Naive thymus-derived CD4-positive, alpha-beta T cell (primary cell): ENCODE measurements at regions not wholly inside any gene's neighbourhood (a gene's known extent, or its start where the extent isn't known, plus 50 kb on each side); places are given as distances from the start of the nearest gene placed in this dataset.
"Not testable (repeated sequence)": the region's sequence is repeated elsewhere in the genome, so short reads cannot be mapped to it uniquely, and the experiment has no call there.

Experiments used
- ATAC-seq: fragments of 150-1000 bp; cut with Tn5 transposase; 2 replicates; pipeline ENCODE4 v1.10.0; 2021; ENCODE audit warnings: mild to moderate bottlenecking, moderate library complexity
- CTCF ChIA-PET: fragments of 350-600 bp; sonication (Branson Sonifier 250); formaldehyde crosslinking; loops from one replicate; lab custom pipeline; 2021; ENCODE audit warnings: antibody characterized with exemption; lab: Charles Lee
- POLR2A ChIA-PET: fragments of 350-600 bp; sonication (Branson Sonifier 250); formaldehyde crosslinking; loops from one replicate; lab custom pipeline; 2021; ENCODE audit warnings: antibody characterized with exemption, inconsistent platforms; lab: Charles Lee
- DNase-seq, 9 donors: peaks; one replicate each; pipeline versions ENCODE4 v3.0.0 to v3.0.0-alpha.2; 2020 to 2022; ENCODE audit warnings: mixed read lengths in 1 of 9
- H3K27ac ChIP-seq: one replicate; pipeline ENCODE4 v1.7.0; 2013; ENCODE audit warnings: mild to moderate bottlenecking, low read depth, low read length, moderate library complexity
- H3K27me3 ChIP-seq, 2 donors: one replicate each; pipeline ENCODE4 v1.7.0; 2013; ENCODE audit warnings: low read length in 2 of 2, mild to moderate bottlenecking in 2 of 2, moderate library complexity in 2 of 2; ENCODE audit not compliant: control insufficient read depth in 2 of 2, insufficient read depth in 2 of 2
- H3K36me3 ChIP-seq, 3 experiments: 1 replicate in 2 of 3; 2 replicates in 1 of 3; pipeline ENCODE4 v1.7.0; 2013; ENCODE audit warnings: low read length in 3 of 3, mild to moderate bottlenecking in 3 of 3, moderate library complexity in 1 of 3; ENCODE audit not compliant: insufficient read depth in 3 of 3, control insufficient read depth in 2 of 3
- H3K4me1 ChIP-seq, 2 donors: one replicate each; pipeline ENCODE4 v1.7.0; 2013; ENCODE audit warnings: low read length in 2 of 2, mild to moderate bottlenecking in 2 of 2, moderate library complexity in 1 of 2; ENCODE audit not compliant: control insufficient read depth in 2 of 2, insufficient read depth in 2 of 2
- H3K4me3 ChIP-seq: 2 replicates; pipeline ENCODE4 v1.7.0; 2013; ENCODE audit warnings: mild to moderate bottlenecking, low read length
- H3K9me3 ChIP-seq, 3 experiments: 1 replicate in 2 of 3; 2 replicates in 1 of 3; pipeline ENCODE4 v1.7.0; 2013; ENCODE audit warnings: low read length in 3 of 3; ENCODE audit not compliant: control insufficient read depth in 2 of 3
- H3K27ac Mint-ChIP-seq, 9 donors: one replicate each; pipeline ENCODE4 v1.8.0; 2020 to 2022; ENCODE audit warnings: mixed read lengths in 9 of 9, mild to moderate bottlenecking in 8 of 9, moderate library complexity in 5 of 9, inconsistent platforms in 2 of 9
- H3K27me3 Mint-ChIP-seq, 5 donors: one replicate each; pipeline ENCODE4 v1.8.0; 2021 to 2022; ENCODE audit warnings: mixed read lengths in 5 of 5, mild to moderate bottlenecking in 1 of 5
- H3K36me3 Mint-ChIP-seq, 5 donors: one replicate each; pipeline ENCODE4 v1.8.0; 2020 to 2022; ENCODE audit warnings: mixed read lengths in 5 of 5, mild to moderate bottlenecking in 3 of 5, inconsistent platforms in 1 of 5
- H3K4me1 Mint-ChIP-seq, 7 donors: one replicate each; pipeline ENCODE4 v1.8.0; 2020 to 2022; ENCODE audit warnings: mixed read lengths in 7 of 7, mild to moderate bottlenecking in 3 of 7, inconsistent platforms in 1 of 7
- H3K4me3 Mint-ChIP-seq, 10 donors: one replicate each; pipeline ENCODE4 v1.8.0; 2020 to 2022; ENCODE audit warnings: mild to moderate bottlenecking in 10 of 10, mixed read lengths in 10 of 10, moderate library complexity in 6 of 10, inconsistent platforms in 2 of 10
- H3K9me3 Mint-ChIP-seq, 11 donors: one replicate each; pipeline ENCODE4 v1.8.0; 2020 to 2022; ENCODE audit warnings: mixed read lengths in 11 of 11, mild to moderate bottlenecking in 4 of 11, inconsistent platforms in 1 of 11, moderate library complexity in 1 of 11
- intact Hi-C, 2 donors: fragments of 100-400 bp; cut with micrococcal nuclease; formaldehyde crosslinking; loops; one replicate each; pipeline ENCODE4 v1.15.1; 2023

- H3K4me3 Mint-ChIP-seq, H3K4me1 ChIP-seq, intact Hi-C loops, H3K36me3 ChIP-seq, DNase-seq, H3K9me3 Mint-ChIP-seq, H3K27me3 ChIP-seq, H3K4me3 ChIP-seq, H3K27ac Mint-ChIP-seq, CTCF ChIA-PET, H3K27ac ChIP-seq, POLR2A ChIA-PET, H3K9me3 ChIP-seq, ATAC-seq, H3K36me3 Mint-ChIP-seq, H3K4me1 Mint-ChIP-seq: not testable (repeated sequence)
- H3K27me3 Mint-ChIP-seq: peaks cover 0 to 14% (median 0%) of the 10 kb centered on the region in 5 donors
Measured at GRCh38 chr18:75987913-75988312, 507.1 kb downstream of the ZNF516 start.

GRCh38 chr18:75984853-75985252, 510.2 kb downstream of the ZNF516 start:
- Mint-ChIP-seq H3K27me3 (peaks cover 0 to 19% (median 0%) of the 10 kb centered on the region in 5 donors), H3K27ac (no peak overlapping the region), H3K4me3 (no peak overlapping the region), H3K36me3 (no peaks in the 10 kb centered on the region), H3K9me3 (peaks cover 0 to 4% (median 0%) of the 10 kb centered on the region in 11 donors), H3K4me1 (no peaks in the 10 kb centered on the region)
- ChIA-PET POLR2A (no interaction called here), CTCF (no interaction called here)
- no peak for DNase-seq
- no peaks in the 10 kb centered on the region for H3K36me3 ChIP-seq
- H3K9me3 ChIP-seq: no peaks in the 10 kb centered on the region
- intact Hi-C loops: no loop called here
- ATAC-seq: no peak
- H3K4me1 ChIP-seq: no peaks in the 10 kb centered on the region
- H3K4me3 ChIP-seq: no peak overlapping the region
- no peak overlapping the region for H3K27ac ChIP-seq
- no peaks in the 10 kb centered on the region for H3K27me3 ChIP-seq

GRCh38 chr18:75981102-75981501, 513.9 kb downstream of the ZNF516 start:
- Histone ChIP-seq H3K4me3 (no peak overlapping the region), H3K27me3 (no peaks in the 10 kb centered on the region), H3K27ac (no peak overlapping the region), H3K9me3 (no peaks in the 10 kb centered on the region), H3K36me3 (no peaks in the 10 kb centered on the region), H3K4me1 (no peaks in the 10 kb centered on the region)
- Mint-ChIP-seq H3K27ac (no peak overlapping the region), H3K9me3 (peaks cover 0 to 4% (median 0%) of the 10 kb centered on the region in 11 donors), H3K4me3 (no peak overlapping the region), H3K36me3 (no peaks in the 10 kb centered on the region), H3K27me3 (peaks cover 0 to 23% (median 4%) of the 10 kb centered on the region in 5 donors), H3K4me1 (no peaks in the 10 kb centered on the region)
- CTCF ChIA-PET: no interaction called here
- ATAC-seq (no peak), DNase-seq (no peak)
- intact Hi-C loops: no loop called here
- POLR2A ChIA-PET: no interaction called here

GRCh38 chr18:75977081-75977480, 518.0 kb downstream of the ZNF516 start:
- H3K27ac ChIP-seq: no peak overlapping the region
- peaks cover 0 to 1% (median 0%) of the 10 kb centered on the region in 11 donors for H3K9me3 Mint-ChIP-seq
- no peaks in the 10 kb centered on the region for H3K36me3 ChIP-seq
- no peak overlapping the region for H3K4me3 ChIP-seq
- H3K4me1 ChIP-seq: no peaks in the 10 kb centered on the region
- peaks cover 0 to 2% of the 10 kb centered on the region in 2 donors for H3K27me3 ChIP-seq
- no peak overlapping the region for H3K4me3 Mint-ChIP-seq
- no peaks in the 10 kb centered on the region for H3K36me3 Mint-ChIP-seq
- H3K27me3 Mint-ChIP-seq: peaks cover 0 to 27% (median 4%) of the 10 kb centered on the region in 5 donors
- CTCF ChIA-PET: no interaction called here
- intact Hi-C loops: no loop called here
- DNase-seq (no peak), ATAC-seq (no peak)
- no peaks in the 10 kb centered on the region for H3K4me1 Mint-ChIP-seq
- POLR2A ChIA-PET: no interaction called here
- H3K27ac Mint-ChIP-seq: no peak overlapping the region
- H3K9me3 ChIP-seq: no peaks in the 10 kb centered on the region

GRCh38 chr18:75970212-75970611, 524.8 kb downstream of the ZNF516 start:
- Histone ChIP-seq H3K9me3 (no peaks in the 10 kb centered on the region), H3K4me3 (no peak overlapping the region), H3K36me3 (no peaks in the 10 kb centered on the region), H3K27ac (no peak overlapping the region), H3K27me3 (peaks cover 0 to 2% of the 10 kb centered on the region in 2 donors), H3K4me1 (no peaks in the 10 kb centered on the region)
- Mint-ChIP-seq H3K27ac (no peak overlapping the region), H3K36me3 (no peaks in the 10 kb centered on the region), H3K4me3 (no peak overlapping the region), H3K4me1 (no peaks in the 10 kb centered on the region), H3K27me3 (peaks cover 0 to 16% (median 3%) of the 10 kb centered on the region in 5 donors), H3K9me3 (peaks cover 0 to 4% (median 0%) of the 10 kb centered on the region in 11 donors)
- CTCF ChIA-PET: no interaction called here
- intact Hi-C loops: no loop called here
- DNase-seq (no peak), ATAC-seq (no peak)
- POLR2A ChIA-PET: no interaction called here

GRCh38 chr18:75966431-75966830, 528.6 kb downstream of the ZNF516 start:
- ATAC-seq: no peak
- Mint-ChIP-seq H3K36me3 (no peaks in the 10 kb centered on the region), H3K27ac (no peak overlapping the region), H3K9me3 (peaks cover 0 to 2% (median 0%) of the 10 kb centered on the region in 11 donors), H3K4me3 (no peak overlapping the region), H3K27me3 (peaks cover 0 to 17% (median 4%) of the 10 kb centered on the region in 5 donors), H3K4me1 (no peaks in the 10 kb centered on the region)
- H3K27ac ChIP-seq: no peak overlapping the region
- DNase-seq: no peak
- ChIA-PET POLR2A (no interaction called here), CTCF (no interaction called here)
- intact Hi-C loops: no loop called here
- no peak overlapping the region for H3K4me3 ChIP-seq
- H3K27me3 ChIP-seq: no peaks in the 10 kb centered on the region
- no peaks in the 10 kb centered on the region for H3K9me3 ChIP-seq
- H3K36me3 ChIP-seq: no peaks in the 10 kb centered on the region
- no peaks in the 10 kb centered on the region for H3K4me1 ChIP-seq

- Histone ChIP-seq H3K9me3 (no peaks in the 10 kb centered on the region), H3K4me1 (no peaks in the 10 kb centered on the region), H3K4me3 (no peak overlapping the region), H3K27ac (no peak overlapping the region), H3K36me3 (no peaks in the 10 kb centered on the region), H3K27me3 (no peaks in the 10 kb centered on the region)
- intact Hi-C loops: no loop called here
- Mint-ChIP-seq H3K27ac (no peak overlapping the region), H3K27me3 (peaks cover 0 to 11% (median 3%) of the 10 kb centered on the region in 5 donors), H3K9me3 (peaks cover 0 to 2% (median 0%) of the 10 kb centered on the region in 11 donors), H3K4me3 (no peak overlapping the region), H3K36me3 (no peaks in the 10 kb centered on the region), H3K4me1 (no peaks in the 10 kb centered on the region)
- ATAC-seq (no peak), DNase-seq (no peak)
- ChIA-PET CTCF (no interaction called here), POLR2A (no interaction called here)
Measured at GRCh38 chr18:75962036-75962572, 532.9 kb downstream of the ZNF516 start.
